Liver (tissue), 2 donors: ENCODE measurements at regions not wholly inside any gene's neighbourhood (a gene's known extent, or its start where the extent isn't known, plus 50 kb on each side); places are given as distances from the start of the nearest gene placed in this dataset.

Source experiments
- CTCF ChIP-seq: fragments of 150-350 bp; IDR thresholded peaks from 2 replicates; pipeline ENCODE4 v1.5.1; 2017; ENCODE audit warnings: improper control_type of control experiment, low read depth, low read length; ENCODE audit not compliant: missing input control
- MAX ChIP-seq: IDR thresholded peaks from 2 replicates; pipeline ENCODE4 v1.6.1; 2016; ENCODE audit warnings: antibody characterized with exemption
- donor health status: healthy.

- TF ChIP-seq MAX (no peak), CTCF (no peak)
Measured at GRCh38 chr2:893311-893710, 57.3 kb upstream of the SNTG2 start.
